GM19035 (cell line): ENCODE measurements at regions not wholly inside any gene's neighbourhood (a gene's known extent, or its start where the extent isn't known, plus 50 kb on each side); places are given as distances from the start of the nearest gene placed in this dataset.
"Not testable (repeated sequence)": the region's sequence is repeated elsewhere in the genome, so short reads cannot be mapped to it uniquely, and the experiment has no call there.

Source experiments
- ATAC-seq: cut with Tn5 transposase; IDR thresholded peaks from one replicate; pipeline ENCODE4 v1.9.1; 2021; ENCODE audit not compliant: unreplicated experiment

DNA sequence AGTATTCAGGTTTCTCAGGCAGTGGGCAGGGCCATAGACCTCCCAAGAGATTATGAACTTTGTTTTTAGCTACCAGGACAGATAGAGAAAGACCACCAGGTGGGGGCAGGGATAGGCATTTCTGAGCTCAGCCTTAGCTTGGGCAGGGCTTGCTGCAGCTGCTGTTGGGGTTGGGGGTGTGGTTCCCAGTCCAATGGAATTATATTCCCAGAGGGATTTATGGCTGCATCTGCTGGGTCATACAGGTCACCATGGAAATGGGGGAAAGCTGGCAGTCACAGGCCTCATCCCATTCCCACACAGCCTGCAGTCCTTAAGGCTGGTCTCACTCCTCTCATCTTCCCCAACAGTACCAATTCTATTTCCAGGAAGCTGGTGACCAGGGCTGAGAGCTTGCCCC is 144.6 kb upstream of the ZPLD1 start:
- ATAC-seq: no peak

- ATAC-seq: no peak
These were observed 139.1 kb upstream of the ZPLD1 start for GRCh38 chr3:102295756-102296155.

DNA sequence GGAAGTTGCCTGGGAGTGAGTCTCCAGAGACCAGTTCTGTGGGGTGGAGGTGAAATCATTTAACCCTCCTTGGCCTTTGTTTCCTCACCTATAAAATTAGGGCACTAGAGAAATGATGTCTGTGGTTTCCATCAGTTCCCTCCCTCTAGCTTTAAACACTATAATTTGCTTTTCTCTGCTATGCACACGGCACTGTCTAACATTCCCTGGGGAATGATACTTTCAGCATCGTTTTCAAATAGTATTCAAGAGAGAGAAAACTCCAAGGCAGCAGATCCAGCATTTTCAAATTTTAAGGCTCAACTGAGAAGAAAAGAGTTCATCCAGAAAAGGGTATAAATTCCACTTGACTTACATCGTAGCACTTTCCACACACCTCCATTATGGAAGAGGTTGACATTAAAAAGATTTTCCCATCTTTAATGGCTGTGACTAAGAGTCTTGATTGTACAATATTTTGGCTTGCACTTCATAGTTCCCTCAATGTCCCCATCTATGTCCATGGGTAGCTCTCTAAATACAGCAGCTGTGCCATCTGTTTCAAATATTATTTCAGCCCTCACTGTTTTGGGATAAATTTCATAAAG is 137.7 kb upstream of the ZPLD1 start:
- ATAC-seq: no peak

DNA sequence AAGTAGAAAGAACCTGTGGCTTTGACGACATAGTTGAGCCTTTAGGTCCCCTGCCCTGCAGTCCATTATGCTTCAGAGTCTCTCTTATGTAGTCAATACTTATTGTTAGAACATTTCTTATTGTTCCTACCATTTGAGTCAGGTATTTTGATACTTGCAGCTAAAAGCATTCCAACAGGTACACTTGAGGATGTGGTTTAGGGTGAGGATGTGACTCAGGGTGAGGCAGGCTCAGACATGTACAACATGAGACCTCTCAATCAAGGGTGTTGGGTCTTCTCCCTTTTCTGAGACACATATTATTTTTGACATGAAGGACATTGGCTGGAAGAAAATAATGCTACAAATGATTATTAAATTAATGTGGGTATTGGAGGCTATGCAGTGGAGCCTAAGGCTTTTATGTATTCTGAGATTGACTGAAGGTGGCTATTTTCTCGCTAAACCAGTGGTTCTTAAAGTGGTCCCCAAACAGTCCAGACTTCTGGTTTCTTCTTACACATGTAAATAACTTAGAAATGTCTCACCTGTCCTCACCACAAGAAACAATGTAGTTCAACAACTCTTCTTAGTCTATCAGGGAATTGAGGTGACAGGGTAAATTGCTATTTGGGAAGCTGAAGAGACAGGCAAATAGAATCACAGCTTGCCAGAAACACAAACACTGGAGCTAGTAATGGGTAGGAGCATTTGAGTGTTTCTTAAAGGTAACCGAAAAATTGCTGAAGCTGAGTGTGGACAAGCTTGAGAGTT is 135.5 kb upstream of the ZPLD1 start:
- no peak for ATAC-seq

GRCh38 chr3:102301155-102301880 is 133.5 kb upstream of the ZPLD1 start:
- no peak for ATAC-seq

GRCh38 chr3:102302020-102302419 is 132.8 kb upstream of the ZPLD1 start:
- ATAC-seq: no peak

- no peak for ATAC-seq
These were observed 130.3 kb upstream of the ZPLD1 start for GRCh38 chr3:102304550-102304949.

GRCh38 chr3:102307442-102307841 is 127.4 kb upstream of the ZPLD1 start:
- ATAC-seq: no peak

DNA sequence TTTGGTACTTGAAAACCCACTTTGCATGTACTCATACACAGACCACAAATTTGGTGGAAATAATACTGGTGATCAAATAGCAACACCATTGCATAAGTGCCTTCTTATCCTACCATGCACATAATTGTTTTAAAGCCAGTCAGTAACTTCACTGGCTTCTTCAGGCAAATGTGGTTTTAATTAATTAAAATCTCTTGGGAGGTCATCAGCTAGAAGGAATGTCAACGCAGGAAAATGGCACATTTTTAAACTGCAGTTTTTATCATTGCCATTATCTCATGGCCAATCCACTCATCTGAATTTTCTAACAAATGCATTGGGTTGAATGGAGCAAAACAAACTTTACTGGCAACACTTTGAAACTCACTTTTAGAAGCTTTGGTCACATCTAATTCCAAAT is 105.7 kb upstream of the ZPLD1 start:
- ATAC-seq: no peak

DNA sequence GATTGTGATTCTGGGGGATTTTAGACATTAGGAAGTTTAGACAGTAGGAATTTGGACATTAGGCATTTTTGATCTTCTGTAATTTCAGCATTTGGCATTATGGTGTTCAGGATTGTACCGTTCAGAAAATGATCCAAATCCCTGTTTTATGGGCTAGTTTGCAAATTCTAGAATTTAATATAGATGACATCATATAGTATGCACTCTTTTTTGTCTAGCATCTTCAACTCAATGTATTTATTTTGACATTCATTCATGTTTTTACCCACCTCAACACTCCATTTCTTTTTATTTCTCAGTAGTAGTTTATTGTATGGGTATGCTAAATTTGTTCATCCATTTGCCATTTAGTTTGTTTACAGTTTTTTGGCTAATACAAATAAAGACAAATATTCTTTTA is 105.3 kb upstream of the ZPLD1 start:
- ATAC-seq: no peak

- ATAC-seq: no peak
These were observed 102.6 kb upstream of the ZPLD1 start for GRCh38 chr3:102332205-102332604.

DNA sequence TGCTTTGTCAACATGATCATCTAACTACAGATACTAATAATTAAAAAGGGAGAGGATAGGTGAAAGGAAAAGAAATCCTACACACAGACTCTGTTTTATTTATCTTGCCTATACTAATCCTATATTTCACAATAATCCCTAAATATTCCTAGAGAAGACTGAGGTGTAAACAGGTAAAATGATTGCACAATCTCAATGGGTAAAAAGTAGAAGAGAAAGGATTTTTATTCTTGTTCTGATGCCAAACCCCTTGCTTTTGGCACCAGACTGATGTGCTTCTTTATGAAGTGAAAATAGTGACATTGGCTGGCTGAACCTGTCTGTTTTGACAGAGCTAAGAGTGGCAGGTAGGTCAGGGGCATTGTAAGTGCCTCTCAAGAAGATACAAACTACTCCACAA is 101.9 kb upstream of the ZPLD1 start:
- ATAC-seq: no peak

DNA sequence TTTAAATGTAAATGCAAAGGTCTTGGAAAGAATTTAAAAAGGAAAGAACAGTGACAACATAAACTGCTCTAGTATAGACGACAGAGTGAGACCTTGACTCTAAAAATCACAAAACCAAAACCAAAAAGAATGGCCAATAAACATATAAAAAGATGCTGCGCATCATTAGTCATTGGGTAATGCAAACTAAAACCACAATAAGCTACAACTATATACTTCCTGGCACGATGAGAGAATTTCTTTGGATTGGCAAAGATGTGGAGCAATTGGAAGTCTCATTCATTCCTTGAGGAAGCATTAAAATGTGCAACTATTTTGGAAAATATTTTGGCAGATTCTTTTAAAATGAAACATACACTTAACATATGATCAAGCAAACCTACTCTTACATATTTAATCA is 98.7 kb upstream of the ZPLD1 start:
- ATAC-seq: no peak

DNA sequence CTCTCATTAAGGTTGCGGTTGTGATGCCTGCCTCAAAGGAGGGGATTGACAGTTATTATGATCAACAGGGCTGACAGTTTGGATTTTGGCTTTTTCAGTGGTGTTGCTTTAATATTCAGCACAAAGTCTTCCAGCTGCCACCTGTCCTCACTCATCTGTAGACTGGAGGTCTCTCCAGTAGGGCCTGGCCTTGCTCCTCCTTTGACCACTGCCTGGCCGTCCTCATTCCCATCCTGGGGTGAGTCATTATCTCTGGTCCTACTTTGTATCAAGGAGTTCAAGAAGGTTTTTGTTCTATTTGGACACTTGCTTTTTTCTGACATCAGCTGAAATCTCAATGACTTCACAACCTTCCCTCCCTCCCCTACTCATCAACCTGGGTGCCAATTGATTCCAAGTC is 95.1 kb upstream of the ZPLD1 start:
- no peak for ATAC-seq

DNA sequence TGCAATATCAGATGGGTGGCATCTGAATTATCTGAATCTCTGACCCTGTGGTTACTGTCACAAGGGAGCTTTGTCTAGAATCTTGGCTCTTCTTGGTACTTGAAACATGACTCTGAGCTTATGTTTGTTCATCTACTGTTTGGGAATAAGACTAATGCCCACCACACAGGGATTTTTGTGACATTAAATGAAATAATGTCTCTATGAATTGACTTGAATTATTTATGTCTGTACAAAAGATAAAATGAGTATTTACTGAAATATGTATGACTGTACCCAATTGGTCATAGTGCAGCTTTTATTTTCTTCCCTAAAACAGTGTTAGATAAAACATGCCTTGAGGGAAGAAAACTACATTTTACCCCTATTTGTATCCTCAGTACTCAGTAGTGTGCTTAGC is 87.9 kb upstream of the ZPLD1 start:
- no peak for ATAC-seq

DNA sequence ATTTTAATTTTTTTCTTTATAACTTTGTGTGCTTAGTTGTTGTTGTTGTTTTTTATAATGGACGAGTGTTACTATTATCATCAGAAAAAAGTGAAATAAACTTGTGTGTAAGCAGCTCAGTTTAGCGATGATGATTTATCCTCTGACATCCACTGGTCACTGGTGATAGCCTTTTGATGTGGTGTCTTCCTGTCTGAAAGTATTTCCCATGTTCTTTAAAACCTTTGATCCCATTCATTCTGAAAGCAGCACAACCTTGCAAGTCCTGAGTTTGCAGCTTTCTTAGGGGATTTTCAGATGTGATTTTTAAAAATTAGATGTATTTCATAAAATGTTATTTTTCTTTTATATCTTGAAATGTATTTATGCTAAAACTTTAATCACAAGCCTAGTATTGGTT is 85.9 kb upstream of the ZPLD1 start:
- ATAC-seq: no peak

DNA sequence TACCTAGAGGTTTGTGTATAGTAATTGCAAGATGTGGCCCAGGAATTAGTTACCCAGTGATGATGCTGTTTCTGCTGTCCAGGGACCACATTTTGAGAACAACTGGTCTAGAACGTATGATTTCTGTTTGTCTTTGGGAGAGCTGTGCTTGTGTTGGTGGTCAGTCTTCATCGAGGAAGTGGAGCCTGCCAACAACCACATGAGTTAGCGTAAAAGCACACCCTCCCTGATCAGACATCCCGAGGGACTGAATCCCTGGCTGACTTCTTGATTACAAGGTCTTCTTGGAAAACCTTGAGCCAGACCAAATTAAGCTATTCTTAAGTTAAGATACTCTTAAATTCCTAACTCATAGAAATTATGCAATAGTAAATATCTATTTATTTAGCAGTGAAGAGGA is 81.7 kb upstream of the ZPLD1 start:
- no peak for ATAC-seq

DNA sequence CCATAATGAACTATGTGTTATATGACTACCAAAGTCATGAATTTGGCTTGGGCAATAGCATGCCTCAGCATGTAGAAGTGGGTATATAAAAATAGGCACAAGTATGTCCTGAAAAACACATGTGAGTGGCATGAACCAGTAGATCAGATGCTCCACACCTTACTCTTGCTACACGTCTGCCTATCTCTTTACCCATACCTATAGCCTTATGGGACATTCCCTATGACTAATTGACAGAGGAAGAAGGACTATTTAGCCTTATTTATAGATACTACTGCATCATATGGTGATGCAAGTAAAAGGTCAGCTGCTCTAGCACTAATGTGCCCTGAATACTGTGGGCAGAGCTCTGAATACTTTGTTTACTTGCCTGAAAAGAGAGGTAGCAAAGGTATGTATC is 81.0 kb upstream of the ZPLD1 start:
- no peak for ATAC-seq

- ATAC-seq: no peak
These were observed 79.8 kb upstream of the ZPLD1 start for GRCh38 chr3:102354818-102355515.

GRCh38 chr3:102356506-102356905 is 78.3 kb upstream of the ZPLD1 start:
- ATAC-seq: no peak

- not testable (repeated sequence) for ATAC-seq
These were observed 77.5 kb upstream of the ZPLD1 start for GRCh38 chr3:102357313-102357712.
